A673 (cell line): ENCODE measurements at regions not wholly inside any gene's neighbourhood (a gene's known extent, or its start where the extent isn't known, plus 50 kb on each side); places are given as distances from the start of the nearest gene placed in this dataset.

Experiments used
- BruUV-seq: library from RNA; stranded (reverse); fragments of 400-500 nt; replicated peaks from 2 replicates; lab custom pipeline; 2021; lab: Mats Ljungman, UMichigan
- CTCF ChIA-PET: fragments of 300-600 bp; sonication (Branson Sonifier 250); formaldehyde crosslinking; loops from one replicate; lab custom pipeline; 2022; ENCODE audit warnings: antibody characterized with exemption; lab: Charles Lee
- POLR2A ChIA-PET: fragments of 300-600 bp; sonication (Branson Sonifier 250); formaldehyde crosslinking; loops from one replicate; lab custom pipeline; 2022; ENCODE audit warnings: antibody characterized with exemption; ENCODE audit not compliant: low non-redundant PET; lab: Charles Lee
- DNase-seq: peaks from one replicate; pipeline ENCODE4 v3.0.0-alpha.2; 2015; ENCODE audit warnings: low spot score
- H3K27ac ChIP-seq: fragments of 200-600 bp; sonication (generic); 2 replicates; pipeline ENCODE4 v1.5.1; 2016; ENCODE audit warnings: mixed run types, low read depth, mild to moderate bottlenecking, mixed read lengths, antibody characterized with exemption, low read length; ENCODE audit not compliant: poor library complexity, severe bottlenecking
- H3K27me3 ChIP-seq: fragments of 200-600 bp; sonication (generic); replicated peaks from 2 replicates; pipeline ENCODE4 v1.6.1; 2017; ENCODE audit warnings: mixed run types, low read depth, mild to moderate bottlenecking, mixed read lengths, antibody characterized with exemption, low read length; ENCODE audit not compliant: insufficient read depth, poor library complexity
- H3K36me3 ChIP-seq: fragments of 200-600 bp; sonication (generic); 2 replicates; pipeline ENCODE4 v1.6.1; 2016; ENCODE audit warnings: mixed run types, mild to moderate bottlenecking, mixed read lengths, antibody characterized with exemption, low read length; ENCODE audit not compliant: insufficient read depth, poor library complexity, severe bottlenecking
- H3K4me1 ChIP-seq: fragments of 200-600 bp; sonication (generic); 2 replicates; pipeline ENCODE4 v1.6.1; 2017; ENCODE audit warnings: mixed run types, mild to moderate bottlenecking, mixed read lengths, antibody characterized with exemption, low read length; ENCODE audit not compliant: insufficient read depth, poor library complexity, severe bottlenecking
- H3K4me3 ChIP-seq: fragments of 200-600 bp; sonication (generic); 2 replicates; pipeline ENCODE4 v1.5.1; 2016; ENCODE audit warnings: low read depth, mixed run types, mild to moderate bottlenecking, mixed read lengths, low read length; ENCODE audit not compliant: poor library complexity, severe bottlenecking
- H3K9me3 ChIP-seq: fragments of 200-600 bp; sonication (generic); 2 replicates; pipeline ENCODE4 v1.6.1; 2016; ENCODE audit warnings: mixed run types, low read depth, mild to moderate bottlenecking, mixed read lengths, antibody characterized with exemption, low read length; ENCODE audit not compliant: poor library complexity, severe bottlenecking
- CTCF ChIP-seq: fragments of 300-800, 200-600 bp; sonication (generic); conservative IDR thresholded peaks from 2 replicates; pipeline ENCODE4 v1.5.1; 2017; ENCODE audit warnings: low read depth, mild to moderate bottlenecking, antibody characterized with exemption, low read length, moderate library complexity, mixed read lengths
- EZH2 ChIP-seq: fragments of 200-600 bp; sonication (generic); IDR thresholded peaks from 2 replicates; pipeline ENCODE4 v1.6.1; 2017; ENCODE audit warnings: borderline replicate concordance, low read depth, mild to moderate bottlenecking, mixed read lengths, antibody characterized with exemption, low read length; ENCODE audit not compliant: poor library complexity, severe bottlenecking
- intact Hi-C: fragments of 100-400 bp; cut with micrococcal nuclease; formaldehyde crosslinking; loops from one replicate; pipeline ENCODE4 v1.10.0; 2022; ENCODE audit not compliant: unreplicated experiment

GRCh38 chr12:79512068-79512467, 178.7 kb downstream of the PAWR start:
- TF ChIP-seq CTCF (peak; percentile 71), EZH2 (no peak)
- no peaks in the 10 kb centered on the region for H3K36me3 ChIP-seq
- H3K4me1 ChIP-seq = no peaks in the 10 kb centered on the region
- intact Hi-C loops = no loop called here
- no peaks in the 10 kb centered on the region for H3K27me3 ChIP-seq
- ChIA-PET POLR2A (interaction anchor here (0.6 kb wide), 1 partner anchor 1503 kb away, joined by 3 read pairs; no protein-coding TSS in a partner anchor), CTCF (no interaction called here)
- no TSS peak for BruUV-seq
- H3K9me3 ChIP-seq = no peaks in the 10 kb centered on the region
- peak; percentile 48 for DNase-seq
- no peak overlapping the region for H3K4me3 ChIP-seq
- H3K27ac ChIP-seq = no peak overlapping the region

- Histone ChIP-seq H3K27me3 (no peaks in the 10 kb centered on the region), H3K4me1 (no peaks in the 10 kb centered on the region), H3K9me3 (no peaks in the 10 kb centered on the region), H3K36me3 (no peaks in the 10 kb centered on the region), H3K27ac (no peak overlapping the region), H3K4me3 (no peak overlapping the region)
- no TSS peak for BruUV-seq
- peak; percentile 28; the same call in 1 of the 2 replicates for TF ChIP-seq CTCF
- TF ChIP-seq EZH2 = no peak
- CTCF ChIA-PET = no interaction called here
- no peak for DNase-seq
- intact Hi-C loops = no loop called here
- POLR2A ChIA-PET = no interaction called here
These were observed 182.1 kb downstream of the PAWR start for GRCh38 chr12:79508622-79509021.
